ENCODE measurements at regions not wholly inside any gene's neighbourhood (a gene's known extent, or its start where the extent isn't known, plus 50 kb on each side); places are given as distances from the start of the nearest gene placed in this dataset.

DNA sequence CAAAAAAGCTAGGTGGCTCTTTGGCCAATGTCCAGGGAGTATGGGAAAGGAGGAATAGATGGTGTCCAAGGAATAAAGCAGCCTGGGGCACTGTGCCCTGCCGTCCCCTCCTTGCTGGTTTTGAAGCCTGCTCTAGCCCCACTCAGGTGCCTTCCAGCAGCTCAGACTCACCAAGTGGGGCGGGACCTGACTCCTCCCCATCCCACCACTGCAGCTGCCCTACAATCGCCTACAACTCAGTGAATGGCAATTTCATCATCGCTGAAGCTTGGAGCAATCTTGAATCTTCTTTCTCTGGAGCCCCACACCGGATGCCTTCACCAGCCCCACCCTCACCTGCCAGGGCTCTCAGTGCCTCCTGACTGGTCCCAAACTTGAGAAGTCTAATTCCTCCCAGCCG is 56.4 kb upstream of the NXT1 start:
- Mint-ChIP-seq H3K9me3 (no peaks in the 10 kb centered on the region; the same call in 2 of the 3 replicates), H3K36me3 (ENCODE audit: low read depth) (no peaks in the 10 kb centered on the region), H3K27me3 (ENCODE audit: insufficient read depth, low read depth, poor library complexity) (peaks cover 3% of the 10 kb centered on the region), H3K27ac (no peak overlapping the region), H3K4me3 (no peak overlapping the region), H3K4me1 (peaks cover 10% of the 10 kb centered on the region)
- H3K4me1 ChIP-seq (ENCODE audit: insufficient read depth), result no peaks in the 10 kb centered on the region
- no peak overlapping the region for H3K27ac ChIP-seq (ENCODE audit: low read depth)
- ATAC-seq (no peak), DNase-seq (ENCODE audit: low spot score) (no peak)
- H3K36me3 ChIP-seq (ENCODE audit: insufficient read depth), result no peaks in the 10 kb centered on the region
- H3K27me3 ChIP-seq (ENCODE audit: insufficient read depth), result no peaks in the 10 kb centered on the region
- no peak overlapping the region for H2AFZ ChIP-seq
- H3F3A ChIP-seq (replicated peaks; ENCODE audit: low read depth), result no peaks in the 10 kb centered on the region
- no peak overlapping the region for H3K4me3 ChIP-seq
- H3K9me2 ChIP-seq (ENCODE audit: insufficient read depth), result no peaks in the 10 kb centered on the region
- no peak overlapping the region for H3K4me2 ChIP-seq
- TF ChIP-seq, protein P1, sequence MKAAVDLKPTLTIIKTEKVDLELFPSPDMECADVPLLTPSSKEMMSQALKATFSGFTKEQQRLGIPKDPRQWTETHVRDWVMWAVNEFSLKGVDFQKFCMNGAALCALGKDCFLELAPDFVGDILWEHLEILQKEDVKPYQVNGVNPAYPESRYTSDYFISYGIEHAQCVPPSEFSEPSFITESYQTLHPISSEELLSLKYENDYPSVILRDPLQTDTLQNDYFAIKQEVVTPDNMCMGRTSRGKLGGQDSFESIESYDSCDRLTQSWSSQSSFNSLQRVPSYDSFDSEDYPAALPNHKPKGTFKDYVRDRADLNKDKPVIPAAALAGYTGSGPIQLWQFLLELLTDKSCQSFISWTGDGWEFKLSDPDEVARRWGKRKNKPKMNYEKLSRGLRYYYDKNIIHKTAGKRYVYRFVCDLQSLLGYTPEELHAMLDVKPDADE (IDR thresholded peaks at IDR 0.05), result no peak
- TF ChIP-seq JUNB (IDR thresholded peaks at IDR 0.05; ENCODE audit: unreplicated experiment) (no peak), EZH2phosphoT487 (IDR thresholded peaks at IDR 0.05; ENCODE audit: unreplicated experiment) (no peak), NANOG (IDR thresholded peaks at IDR 0.05; ENCODE audit: borderline replicate concordance) (no peak), CREB1 (CRISPR knock-in tag; IDR thresholded peaks at IDR 0.05; ENCODE audit: low read depth) (no peak), EZH2 (IDR thresholded peaks at IDR 0.05; ENCODE audit: low read depth, unreplicated experiment) (no peak), STAT1 (IDR thresholded peaks at IDR 0.05; ENCODE audit: unreplicated experiment) (no peak), POLR2AphosphoS5 (IDR thresholded peaks at IDR 0.05; ENCODE audit: low read depth) (no peak)
- TF ChIP-seq, protein P2, sequence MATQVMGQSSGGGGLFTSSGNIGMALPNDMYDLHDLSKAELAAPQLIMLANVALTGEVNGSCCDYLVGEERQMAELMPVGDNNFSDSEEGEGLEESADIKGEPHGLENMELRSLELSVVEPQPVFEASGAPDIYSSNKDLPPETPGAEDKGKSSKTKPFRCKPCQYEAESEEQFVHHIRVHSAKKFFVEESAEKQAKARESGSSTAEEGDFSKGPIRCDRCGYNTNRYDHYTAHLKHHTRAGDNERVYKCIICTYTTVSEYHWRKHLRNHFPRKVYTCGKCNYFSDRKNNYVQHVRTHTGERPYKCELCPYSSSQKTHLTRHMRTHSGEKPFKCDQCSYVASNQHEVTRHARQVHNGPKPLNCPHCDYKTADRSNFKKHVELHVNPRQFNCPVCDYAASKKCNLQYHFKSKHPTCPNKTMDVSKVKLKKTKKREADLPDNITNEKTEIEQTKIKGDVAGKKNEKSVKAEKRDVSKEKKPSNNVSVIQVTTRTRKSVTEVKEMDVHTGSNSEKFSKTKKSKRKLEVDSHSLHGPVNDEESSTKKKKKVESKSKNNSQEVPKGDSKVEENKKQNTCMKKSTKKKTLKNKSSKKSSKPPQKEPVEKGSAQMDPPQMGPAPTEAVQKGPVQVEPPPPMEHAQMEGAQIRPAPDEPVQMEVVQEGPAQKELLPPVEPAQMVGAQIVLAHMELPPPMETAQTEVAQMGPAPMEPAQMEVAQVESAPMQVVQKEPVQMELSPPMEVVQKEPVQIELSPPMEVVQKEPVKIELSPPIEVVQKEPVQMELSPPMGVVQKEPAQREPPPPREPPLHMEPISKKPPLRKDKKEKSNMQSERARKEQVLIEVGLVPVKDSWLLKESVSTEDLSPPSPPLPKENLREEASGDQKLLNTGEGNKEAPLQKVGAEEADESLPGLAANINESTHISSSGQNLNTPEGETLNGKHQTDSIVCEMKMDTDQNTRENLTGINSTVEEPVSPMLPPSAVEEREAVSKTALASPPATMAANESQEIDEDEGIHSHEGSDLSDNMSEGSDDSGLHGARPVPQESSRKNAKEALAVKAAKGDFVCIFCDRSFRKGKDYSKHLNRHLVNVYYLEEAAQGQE (IDR thresholded peaks at IDR 0.05; ENCODE audit: unreplicated experiment), result no peak
- TF ChIP-seq, protein P3, sequence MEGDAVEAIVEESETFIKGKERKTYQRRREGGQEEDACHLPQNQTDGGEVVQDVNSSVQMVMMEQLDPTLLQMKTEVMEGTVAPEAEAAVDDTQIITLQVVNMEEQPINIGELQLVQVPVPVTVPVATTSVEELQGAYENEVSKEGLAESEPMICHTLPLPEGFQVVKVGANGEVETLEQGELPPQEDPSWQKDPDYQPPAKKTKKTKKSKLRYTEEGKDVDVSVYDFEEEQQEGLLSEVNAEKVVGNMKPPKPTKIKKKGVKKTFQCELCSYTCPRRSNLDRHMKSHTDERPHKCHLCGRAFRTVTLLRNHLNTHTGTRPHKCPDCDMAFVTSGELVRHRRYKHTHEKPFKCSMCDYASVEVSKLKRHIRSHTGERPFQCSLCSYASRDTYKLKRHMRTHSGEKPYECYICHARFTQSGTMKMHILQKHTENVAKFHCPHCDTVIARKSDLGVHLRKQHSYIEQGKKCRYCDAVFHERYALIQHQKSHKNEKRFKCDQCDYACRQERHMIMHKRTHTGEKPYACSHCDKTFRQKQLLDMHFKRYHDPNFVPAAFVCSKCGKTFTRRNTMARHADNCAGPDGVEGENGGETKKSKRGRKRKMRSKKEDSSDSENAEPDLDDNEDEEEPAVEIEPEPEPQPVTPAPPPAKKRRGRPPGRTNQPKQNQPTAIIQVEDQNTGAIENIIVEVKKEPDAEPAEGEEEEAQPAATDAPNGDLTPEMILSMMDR (conservative IDR thresholded peaks at IDR 0.05; ENCODE audit: low read depth in 2 of 2), result no peak
- TF ChIP-seq, protein P4, sequence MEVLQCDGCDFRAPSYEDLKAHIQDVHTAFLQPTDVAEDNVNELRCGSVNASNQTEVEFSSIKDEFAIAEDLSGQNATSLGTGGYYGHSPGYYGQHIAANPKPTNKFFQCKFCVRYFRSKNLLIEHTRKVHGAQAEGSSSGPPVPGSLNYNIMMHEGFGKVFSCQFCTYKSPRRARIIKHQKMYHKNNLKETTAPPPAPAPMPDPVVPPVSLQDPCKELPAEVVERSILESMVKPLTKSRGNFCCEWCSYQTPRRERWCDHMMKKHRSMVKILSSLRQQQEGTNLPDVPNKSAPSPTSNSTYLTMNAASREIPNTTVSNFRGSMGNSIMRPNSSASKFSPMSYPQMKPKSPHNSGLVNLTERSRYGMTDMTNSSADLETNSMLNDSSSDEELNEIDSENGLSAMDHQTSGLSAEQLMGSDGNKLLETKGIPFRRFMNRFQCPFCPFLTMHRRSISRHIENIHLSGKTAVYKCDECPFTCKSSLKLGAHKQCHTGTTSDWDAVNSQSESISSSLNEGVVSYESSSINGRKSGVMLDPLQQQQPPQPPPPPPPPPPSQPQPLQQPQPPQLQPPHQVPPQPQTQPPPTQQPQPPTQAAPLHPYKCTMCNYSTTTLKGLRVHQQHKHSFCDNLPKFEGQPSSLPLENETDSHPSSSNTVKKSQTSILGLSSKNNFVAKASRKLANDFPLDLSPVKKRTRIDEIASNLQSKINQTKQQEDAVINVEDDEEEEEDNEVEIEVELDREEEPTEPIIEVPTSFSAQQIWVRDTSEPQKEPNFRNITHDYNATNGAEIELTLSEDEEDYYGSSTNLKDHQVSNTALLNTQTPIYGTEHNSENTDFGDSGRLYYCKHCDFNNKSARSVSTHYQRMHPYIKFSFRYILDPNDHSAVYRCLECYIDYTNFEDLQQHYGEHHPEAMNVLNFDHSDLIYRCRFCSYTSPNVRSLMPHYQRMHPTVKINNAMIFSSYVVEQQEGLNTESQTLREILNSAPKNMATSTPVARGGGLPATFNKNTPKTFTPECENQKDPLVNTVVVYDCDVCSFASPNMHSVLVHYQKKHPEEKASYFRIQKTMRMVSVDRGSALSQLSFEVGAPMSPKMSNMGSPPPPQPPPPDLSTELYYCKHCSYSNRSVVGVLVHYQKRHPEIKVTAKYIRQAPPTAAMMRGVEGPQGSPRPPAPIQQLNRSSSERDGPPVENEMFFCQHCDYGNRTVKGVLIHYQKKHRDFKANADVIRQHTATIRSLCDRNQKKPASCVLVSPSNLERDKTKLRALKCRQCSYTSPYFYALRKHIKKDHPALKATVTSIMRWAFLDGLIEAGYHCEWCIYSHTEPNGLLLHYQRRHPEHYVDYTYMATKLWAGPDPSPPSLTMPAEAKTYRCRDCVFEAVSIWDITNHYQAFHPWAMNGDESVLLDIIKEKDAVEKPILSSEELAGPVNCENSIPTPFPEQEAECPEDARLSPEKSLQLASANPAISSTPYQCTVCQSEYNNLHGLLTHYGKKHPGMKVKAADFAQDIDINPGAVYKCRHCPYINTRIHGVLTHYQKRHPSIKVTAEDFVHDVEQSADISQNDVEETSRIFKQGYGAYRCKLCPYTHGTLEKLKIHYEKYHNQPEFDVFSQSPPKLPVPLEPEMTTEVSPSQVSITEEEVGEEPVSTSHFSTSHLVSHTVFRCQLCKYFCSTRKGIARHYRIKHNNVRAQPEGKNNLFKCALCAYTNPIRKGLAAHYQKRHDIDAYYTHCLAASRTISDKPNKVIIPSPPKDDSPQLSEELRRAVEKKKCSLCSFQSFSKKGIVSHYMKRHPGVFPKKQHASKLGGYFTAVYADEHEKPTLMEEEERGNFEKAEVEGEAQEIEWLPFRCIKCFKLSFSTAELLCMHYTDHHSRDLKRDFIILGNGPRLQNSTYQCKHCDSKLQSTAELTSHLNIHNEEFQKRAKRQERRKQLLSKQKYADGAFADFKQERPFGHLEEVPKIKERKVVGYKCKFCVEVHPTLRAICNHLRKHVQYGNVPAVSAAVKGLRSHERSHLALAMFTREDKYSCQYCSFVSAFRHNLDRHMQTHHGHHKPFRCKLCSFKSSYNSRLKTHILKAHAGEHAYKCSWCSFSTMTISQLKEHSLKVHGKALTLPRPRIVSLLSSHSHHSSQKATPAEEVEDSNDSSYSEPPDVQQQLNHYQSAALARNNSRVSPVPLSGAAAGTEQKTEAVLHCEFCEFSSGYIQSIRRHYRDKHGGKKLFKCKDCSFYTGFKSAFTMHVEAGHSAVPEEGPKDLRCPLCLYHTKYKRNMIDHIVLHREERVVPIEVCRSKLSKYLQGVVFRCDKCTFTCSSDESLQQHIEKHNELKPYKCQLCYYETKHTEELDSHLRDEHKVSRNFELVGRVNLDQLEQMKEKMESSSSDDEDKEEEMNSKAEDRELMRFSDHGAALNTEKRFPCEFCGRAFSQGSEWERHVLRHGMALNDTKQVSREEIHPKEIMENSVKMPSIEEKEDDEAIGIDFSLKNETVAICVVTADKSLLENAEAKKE (CRISPR knock-in tag; IDR thresholded peaks at IDR 0.05), result no peak
- H3K79me2 ChIP-seq (replicated peaks; ENCODE audit: insufficient read depth), result no peaks in the 10 kb centered on the region
- no peaks in the 10 kb centered on the region for H4K20me1 ChIP-seq (replicated peaks; ENCODE audit: insufficient read depth)
